ENCODE measurements at regions not wholly inside any gene's neighbourhood (a gene's known extent, or its start where the extent isn't known, plus 50 kb on each side); places are given as distances from the start of the nearest gene placed in this dataset.

DNA sequence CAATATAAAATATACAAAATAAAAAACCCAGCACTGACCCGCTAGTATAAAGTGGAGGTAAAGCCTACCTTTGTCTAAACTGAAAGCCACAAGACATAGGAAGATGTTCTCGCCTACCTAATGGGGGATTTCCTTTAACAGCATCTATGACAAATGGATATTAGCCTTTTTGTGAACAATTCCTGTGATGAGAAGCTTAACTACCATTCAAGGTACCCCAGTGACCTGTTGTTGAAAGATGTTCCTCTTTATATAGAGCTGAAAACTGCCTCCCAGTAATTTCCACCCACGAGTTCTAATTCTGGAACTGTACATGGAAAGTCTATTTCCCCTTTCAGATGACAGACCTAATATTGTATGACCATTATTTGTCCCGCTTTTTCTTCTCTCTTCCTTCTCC is 109.8 kb upstream of the RASGRP1 start:
- no peak for DNase-seq

DNA sequence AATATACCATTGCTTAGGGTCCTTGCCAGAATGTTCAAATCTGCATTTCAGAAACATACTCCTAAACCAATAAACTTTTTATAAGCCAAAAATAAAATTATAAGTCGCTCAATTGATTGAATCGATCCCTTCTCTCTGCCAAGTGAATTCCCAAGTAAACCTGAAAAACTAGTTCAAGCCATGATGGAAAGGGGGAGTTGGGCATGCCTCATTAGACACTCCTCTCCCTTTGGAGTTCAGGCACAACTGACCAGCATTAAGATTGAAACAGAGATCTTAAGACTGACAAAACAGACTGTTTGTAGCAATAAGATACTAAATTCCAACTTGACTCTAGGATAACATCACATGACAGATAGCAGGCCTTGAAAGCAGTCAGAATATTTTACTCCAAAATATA is 113.7 kb upstream of the RASGRP1 start:
- no peak for DNase-seq

DNA sequence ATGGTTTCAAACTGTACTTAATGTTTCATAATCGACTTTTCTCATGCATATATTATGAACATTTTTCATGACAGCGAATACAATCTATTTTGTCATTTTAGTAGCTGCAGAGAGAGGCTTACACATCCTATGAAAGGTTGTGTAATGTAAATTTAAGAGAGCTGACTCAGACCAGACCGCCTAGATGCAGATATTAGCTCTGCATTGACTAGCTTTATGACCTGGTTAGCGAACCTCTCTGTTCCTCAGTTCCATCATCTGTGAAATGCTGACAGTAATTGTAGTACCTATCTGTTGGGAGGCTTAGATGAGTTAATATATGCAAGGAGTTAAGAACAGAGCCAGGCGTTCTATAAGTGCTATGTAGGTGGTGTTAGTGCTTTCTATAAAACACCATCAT is 116.2 kb upstream of the RASGRP1 start:
- DNase-seq, result no peak

DNA sequence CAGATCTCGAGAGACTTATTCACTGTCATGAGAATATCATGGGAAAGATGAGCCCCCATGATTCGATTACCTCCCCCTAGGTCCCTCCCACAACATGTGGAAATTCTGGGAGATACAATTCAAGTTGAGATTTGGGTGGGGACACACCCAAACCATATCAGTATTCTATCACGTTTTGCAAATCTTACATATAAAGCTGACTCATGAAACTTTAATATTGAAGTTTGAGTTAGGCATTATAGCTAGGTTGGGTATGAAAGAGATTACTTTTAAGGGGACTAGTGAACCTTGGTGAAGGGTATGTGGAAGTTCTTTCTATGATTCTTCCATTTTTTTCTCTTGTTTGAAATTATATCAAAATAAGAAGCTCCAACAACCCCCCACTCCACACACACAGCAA is 117.7 kb upstream of the RASGRP1 start:
- DNase-seq, result no peak

DNA sequence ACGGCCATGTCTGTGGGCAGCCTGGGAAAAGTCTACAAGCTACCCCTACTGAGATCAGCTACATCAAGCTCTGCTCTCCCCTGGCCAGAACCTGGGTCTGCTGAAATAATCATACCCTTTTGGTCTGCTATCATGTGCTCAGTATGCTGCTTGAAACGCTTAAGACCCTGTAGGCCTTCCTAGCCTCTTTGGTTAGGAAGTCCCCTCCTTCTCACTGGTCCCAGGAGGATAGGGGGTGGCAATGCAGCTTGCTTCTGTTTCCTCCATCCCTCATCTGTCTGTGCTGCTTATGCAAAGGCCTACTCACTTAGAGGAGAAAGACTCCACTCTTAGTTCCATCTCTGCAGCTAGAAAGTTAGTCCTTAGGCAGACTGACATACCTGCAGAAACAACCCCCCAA is 118.2 kb upstream of the RASGRP1 start:
- DNase-seq, result no peak

DNA sequence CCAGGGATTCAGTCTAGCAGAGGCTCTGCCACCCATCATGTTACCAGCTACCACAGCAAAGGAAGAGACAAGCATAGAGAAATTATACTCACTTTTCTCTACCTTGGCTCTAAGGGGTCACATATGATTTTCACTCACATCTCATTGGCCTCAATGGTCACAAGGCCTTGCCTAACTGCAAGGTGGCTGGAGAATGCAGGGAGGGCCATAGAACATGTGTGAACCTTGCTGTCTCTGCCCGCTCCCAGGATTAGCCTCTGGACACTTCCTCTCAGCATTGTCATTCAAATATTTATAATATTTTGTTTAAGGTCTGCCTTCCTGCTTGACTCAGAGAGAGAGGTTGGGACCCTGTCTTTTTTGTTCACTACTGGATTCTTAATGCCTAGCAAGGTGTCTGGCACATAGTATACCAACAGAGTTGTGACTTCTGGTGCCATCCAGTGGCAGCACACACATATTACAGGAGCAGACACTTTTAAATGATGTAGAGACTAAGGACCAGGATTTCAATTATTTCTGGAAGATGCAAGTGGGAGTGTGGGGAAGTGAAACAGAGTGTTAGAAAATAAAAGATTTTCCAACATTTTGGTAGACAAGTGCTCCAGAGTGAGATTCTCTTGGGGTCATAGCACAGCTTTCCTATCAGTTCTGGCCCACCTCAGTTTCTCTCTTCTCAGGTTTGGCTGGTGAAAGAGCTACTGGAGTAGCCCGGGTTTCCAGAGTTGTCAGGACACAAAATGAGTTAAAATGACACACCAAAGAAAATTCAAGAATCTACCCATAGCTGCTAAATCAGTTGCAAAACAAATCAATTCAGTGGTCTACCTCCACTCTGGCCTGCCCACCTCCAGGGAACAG is 119.0 kb upstream of the RASGRP1 start:
- DNase-seq, result peak; percentile 64

DNA sequence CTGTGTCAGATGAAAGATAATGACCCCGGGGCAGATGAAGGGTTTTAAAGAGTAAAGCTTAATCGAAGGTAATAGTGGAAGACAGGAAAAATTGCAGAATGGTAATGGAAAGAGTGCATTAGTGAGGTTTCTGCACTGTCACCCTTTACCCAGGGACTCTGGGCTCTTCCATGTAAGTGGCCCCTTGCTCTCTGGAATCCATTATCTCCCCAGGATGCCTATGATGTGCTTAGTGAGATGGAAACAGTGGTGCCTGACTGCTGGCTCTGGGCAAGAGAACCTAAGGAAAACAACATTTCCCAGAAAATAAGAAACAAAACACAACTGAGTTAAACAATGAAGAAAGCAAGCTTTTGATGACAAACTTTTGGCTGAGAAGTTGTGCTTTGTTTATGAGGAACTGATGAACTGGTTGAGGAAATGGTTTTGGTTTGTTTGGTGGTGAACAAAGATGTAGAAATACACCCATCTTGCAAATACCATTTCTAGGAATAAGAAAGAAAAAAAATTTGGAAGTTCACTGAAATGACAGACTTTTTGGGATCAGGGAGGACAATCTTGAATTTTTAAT is 119.9 kb upstream of the RASGRP1 start:
- DNase-seq, result no peak

DNA sequence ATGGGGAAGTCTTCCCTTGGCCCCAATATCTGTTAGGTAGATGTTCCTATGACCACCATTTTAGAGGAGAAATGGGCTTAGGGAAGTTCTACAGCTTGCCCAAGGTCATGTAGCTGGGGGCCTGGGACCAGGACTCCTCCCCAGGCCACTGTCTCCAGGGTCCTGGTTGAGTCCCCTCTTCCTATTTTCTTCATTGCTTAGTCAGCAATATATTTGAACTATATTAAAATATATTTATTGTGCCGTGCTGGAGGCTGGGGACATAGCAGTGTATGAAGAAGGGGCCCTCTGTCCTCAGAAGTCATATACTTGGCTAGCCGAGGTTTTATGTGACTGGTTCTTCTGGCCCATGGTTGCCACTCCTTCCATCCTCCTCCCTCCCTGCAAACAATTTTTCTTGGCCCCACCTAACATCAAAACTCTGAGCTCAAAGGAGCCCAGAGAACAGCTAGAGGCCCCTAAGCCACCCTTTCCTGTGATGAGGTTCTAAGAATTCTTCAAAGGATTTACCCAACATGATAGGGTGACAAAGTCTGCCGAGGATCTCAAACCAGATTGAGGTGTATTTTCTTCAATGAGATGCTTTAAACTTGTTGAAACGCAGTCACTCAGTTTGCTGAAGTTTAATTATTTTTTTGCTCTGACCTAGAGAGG is 121.2 kb upstream of the RASGRP1 start:
- DNase-seq, result no peak

DNA sequence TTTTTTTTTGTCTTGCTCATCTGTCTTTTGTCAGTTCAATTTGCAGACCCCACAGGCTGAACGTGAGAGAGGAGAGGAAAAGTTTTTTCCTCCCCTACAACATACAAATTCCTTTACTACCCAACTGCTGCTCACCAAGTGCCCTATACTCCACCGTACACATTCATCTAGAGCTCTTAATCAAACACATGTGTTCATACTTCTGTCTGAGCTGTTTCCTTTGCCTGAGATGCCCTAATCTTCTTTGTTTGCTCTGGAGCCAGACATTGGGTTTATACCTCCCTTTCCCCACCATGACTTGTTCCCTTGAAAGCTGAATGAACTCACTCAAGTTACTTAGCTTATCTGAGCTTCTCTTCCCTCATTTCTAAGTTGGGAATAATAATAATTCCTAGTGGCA is 122.7 kb upstream of the RASGRP1 start:
- DNase-seq, result no peak

DNA sequence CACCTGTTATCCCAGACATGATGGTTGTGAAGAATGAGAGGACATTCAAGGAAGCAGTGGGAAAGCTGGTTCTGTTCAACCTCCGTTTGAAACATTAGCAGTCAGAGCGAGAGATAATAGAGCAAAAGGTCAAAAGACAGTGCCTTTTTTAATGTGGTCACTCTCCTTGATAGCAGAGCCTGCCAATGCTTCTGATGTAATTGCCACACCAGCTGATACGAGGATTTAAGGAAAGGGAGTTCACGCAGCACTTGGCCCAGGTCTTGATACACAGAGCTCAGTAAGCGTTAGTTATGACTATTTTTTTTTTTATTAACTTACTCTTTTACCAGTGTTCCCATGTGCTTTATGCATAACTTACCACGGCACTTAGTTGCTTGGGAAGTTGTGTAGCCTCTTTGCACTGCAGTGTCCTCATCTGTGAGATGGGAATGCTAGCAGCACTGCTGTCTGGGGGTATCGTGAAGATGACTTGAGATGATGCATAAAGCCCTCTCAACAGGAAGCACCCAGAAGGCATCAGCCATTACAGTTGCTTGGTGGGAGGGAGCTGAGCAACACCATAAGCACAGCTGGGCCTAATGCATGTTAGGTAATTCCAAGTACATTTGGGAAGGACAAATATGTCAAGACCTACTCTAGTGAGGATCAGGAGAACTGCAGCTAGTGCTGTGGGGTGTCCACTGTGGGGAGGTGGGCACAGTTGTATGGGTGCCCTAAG is 123.3 kb upstream of the RASGRP1 start:
- DNase-seq, result no peak

DNA sequence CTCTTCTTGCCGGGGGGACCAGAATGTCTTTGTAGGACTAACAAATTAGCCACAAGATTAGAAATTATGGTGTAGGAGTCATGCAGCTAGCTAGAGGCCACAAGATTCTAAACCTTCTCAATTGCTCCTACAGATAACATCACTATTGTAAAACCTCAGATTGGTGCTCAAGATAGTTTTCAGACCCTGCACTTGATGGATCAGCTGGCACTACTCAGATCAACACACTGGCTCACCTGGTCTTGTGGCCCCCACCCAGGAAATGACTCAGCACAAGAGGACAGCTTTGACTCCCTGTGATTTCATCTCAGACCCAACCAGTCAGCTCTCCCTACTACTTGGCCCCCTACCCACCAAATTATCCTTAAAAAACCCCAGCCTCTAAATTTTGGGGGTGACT is 124.1 kb upstream of the RASGRP1 start:
- DNase-seq, result no peak

DNA sequence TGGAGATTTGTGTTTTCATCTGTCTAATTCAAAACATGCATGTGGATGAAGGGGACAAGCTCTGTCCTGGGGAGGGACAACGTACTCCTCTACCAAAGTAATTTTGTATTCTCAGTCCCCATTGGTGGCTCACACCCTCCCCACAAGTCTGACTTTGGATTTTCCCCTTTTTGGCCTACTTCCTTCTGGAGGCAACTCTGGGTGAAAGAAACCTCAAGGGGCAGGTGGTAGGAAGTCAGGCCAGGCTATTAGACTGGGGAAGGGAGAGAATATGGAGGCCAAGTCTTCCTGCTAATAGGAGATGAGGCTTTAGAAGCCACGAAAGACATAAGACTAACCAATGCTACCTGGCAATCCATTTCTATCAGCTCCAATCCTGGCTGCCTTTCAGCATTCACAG is 124.9 kb upstream of the RASGRP1 start:
- no peak for DNase-seq

DNA sequence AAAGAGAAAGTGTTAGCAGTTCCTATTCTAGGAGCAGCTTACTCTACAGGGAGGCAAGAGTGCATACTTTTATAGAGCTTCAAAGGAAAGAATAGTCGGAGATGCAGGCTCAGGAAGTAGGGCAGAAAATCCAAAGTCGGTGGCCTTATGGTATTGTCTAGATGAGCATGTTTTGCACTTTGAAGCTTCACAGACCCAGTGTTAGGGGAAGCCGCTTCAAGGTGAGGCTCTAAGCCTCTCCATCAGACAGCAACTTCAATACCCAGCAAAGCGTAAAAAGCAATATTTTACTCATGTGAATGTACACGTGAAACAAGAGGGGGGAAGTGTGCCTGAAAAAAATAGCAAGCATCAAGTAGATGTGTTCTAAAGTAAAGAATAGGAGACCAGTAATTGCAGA is 125.6 kb upstream of the RASGRP1 start:
- no peak for DNase-seq

DNA sequence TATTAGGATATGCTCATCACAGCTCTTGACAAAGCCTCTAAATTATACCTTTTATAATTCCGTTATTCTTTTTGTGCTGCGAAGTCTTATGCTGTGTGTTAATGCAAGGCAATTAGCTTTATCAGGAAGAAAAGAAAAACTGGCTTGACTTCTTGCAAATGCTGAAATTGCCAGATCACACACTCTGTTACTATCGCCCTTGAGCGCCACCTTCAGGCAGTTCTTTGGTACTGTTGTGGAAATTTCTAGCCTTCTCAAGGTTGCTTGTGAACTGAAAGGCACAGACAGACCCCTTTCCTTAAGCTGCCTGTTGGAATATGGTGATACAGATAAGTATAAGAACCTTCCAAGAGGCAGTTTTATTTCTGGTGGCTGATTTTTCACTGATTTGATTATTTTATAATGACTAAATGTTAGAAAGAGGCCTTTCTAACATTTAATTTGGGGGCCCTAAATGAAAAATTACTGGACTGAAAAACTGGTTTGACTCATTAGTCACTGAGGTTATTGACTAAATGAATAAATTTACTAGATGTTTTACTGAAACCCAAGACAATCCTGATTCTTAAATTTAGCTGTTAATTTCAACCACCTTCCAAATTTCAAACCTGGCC is 126.2 kb upstream of the RASGRP1 start:
- DNase-seq, result peak; percentile 77

DNA sequence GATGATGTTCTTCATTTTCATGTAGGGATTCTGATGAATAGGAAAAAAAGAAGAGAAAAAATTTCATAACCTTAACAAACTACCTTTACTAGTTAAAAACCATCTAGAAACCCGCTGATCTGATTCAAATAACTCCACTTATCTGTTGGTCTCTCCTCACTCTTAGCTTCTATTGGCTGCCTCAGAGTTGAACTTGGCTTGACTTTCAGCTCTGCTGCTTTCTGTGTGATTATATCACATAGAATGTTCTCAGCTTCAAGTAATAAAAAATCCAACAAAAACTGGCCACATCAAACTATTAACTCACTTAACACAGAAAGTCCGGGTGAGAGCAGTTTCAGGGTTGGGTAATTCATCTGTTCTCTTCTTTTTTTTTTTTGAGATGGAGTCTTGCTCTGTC is 126.8 kb upstream of the RASGRP1 start:
- no peak for DNase-seq

DNA sequence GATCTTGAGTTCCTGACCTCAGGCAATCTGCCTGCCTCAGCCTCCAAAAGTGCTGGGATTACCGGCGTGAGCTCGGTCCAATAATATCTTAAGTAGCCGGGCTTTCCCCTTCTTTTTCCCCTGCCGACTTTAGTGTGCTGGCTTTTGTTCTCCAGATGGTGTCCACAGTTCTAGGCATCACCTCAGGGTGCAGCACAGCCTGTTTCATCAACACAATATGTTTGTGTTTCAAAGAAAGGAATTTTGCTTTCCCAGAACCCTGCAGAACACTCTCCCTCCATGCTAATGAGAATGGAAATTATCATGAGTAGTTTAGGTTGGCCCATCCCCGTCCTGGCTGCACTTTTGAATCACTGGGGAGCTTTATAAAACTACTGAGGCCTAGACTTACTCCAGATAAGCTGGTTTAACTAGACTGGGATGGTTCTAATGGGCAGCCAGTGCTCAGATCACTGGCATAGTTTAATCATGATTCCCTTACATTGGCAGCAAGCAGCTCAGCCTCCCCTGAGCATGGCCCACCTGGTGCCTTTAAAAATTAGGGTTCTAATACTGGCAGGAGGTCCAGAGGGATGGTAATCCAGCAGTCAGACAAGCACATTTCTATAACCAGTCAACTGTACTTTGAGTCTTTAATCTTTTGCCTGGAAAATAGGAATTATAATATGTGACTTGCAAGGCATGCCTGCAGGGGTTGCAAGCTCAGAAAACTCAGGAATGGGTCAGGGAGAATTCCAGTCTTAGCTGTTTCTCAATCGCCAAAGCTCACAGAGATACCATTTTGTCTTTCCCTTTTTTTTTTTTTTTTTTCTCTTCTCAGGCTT is 127.6 kb upstream of the RASGRP1 start:
- DNase-seq, result no peak

DNA sequence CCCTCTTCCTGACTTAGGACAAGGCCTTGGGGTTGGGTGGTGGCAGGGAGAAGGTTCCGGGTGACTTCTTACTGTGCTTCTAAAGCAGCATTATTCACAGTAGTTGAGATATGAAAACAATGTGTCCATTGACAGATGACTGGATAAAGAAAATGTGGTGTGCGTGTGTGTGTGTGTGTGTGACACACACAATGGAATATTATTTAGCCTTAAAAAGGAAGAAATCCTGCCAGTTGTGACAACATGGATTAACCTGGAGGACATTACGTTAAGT is 128.1 kb upstream of the RASGRP1 start:
- DNase-seq, result no peak

DNA sequence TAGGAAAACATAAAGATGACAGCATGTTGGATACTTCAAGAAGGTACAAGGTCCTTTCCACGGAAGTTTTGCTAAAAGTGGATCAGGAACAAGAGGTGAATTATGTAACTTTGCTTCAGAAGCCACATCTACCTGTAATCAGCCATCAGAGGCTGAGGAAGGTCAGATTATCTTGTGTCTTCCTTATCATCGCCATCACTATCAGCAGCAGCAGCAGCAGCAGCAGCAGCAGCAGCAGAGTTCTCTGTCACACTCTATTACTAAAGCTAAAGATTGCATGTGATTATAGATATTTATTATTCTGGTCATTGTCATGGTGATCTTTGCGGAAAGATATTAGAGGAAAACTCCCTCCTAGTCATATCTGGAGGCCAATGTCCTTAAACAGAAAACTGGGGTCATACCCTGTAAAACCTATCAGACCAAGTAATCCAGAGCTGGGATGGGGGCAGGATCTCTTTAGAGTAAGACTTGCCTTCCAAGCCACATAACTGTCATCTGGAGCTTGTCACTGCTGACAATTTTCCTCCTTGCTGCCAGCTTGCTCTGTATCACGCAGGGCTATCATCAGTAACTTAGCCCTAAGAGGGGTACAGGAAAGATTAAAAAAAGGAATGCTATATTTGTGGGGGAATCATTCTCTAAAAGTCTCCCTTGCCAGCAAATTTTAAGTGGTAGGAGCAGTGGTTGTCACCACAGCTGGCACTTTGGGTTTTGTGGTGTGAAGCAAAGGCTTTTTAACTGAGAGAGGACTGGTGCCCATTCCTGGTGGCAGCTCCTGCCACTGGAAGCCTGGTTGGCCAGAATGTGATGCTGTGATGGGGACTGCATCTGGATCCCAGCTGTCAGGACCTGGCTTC is 130.9 kb upstream of the RASGRP1 start:
- no peak for DNase-seq

DNA sequence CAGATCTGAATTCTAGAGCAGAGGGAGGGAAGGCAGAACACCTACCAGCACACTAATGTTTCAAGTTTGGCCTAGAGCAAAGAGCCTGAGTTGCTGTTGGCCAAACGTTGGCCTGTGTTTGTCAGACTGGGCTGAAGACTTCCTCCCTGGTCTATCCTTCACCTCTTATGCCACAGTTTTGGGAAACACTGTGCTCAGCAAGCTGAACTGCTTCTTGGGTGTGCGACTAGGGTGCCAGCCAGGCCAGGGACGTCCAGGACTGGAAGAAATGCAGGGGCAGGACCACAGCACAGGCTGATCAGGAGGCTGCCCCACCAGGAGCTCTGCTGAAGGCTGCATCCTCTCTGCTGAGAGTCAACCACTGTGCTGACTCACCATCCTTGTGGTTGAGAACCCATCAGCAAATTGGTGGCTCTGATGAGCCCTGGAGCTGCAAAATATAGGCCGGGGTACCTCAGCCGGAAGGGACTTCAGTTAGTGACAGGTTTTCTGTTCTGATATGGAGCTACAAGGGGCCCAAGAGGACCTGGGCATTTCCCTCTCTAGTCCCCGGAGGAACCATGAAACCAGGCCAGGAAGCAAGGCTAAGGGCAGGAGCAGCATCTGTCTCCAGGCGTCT is 131.6 kb upstream of the RASGRP1 start:
- DNase-seq, result peak; percentile 57

DNA sequence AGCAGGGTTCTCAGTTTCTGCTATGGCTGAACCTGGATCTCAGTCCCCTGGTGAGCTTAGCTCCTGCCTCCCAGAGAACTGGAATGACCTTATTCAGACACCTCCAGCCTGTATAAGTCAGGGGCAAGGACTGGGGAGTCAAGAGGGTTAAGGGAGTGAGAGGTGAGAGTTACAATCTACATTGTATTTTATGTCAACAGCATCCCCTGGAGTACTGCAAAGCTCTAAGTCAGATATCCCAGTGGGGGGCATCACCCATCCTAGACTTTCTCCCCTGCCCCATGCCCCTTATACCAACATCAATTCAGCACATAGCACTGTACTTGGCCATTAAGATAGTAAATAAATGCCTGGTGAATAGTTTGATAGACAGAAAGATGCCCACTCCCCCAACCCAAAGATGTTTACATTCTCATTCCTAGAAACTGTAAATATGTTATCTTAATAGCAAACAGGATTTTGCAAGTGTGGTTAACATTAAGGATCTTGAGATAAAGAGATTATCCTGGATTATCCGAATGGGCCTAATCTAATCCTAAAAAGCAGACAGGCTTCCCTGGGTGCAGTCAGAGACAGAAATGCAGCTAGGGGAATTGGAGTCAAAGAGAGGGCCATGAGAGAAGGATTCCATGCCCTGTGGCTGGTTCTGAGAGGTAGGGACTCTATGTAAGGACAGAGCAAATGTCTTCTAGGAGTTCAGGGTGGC is 132.3 kb upstream of the RASGRP1 start:
- DNase-seq, result no peak

Data from activated T-cell treated with anti-CD3 and anti-CD28 coated beads for 4 hours (primary cell).